ENCODE measurements at regions not wholly inside any gene's neighbourhood (a gene's known extent, or its start where the extent isn't known, plus 50 kb on each side); places are given as distances from the start of the nearest gene placed in this dataset.
"Not testable (repeated sequence)": the region's sequence is repeated elsewhere in the genome, so short reads cannot be mapped to it uniquely, and the experiment has no call there.

DNA sequence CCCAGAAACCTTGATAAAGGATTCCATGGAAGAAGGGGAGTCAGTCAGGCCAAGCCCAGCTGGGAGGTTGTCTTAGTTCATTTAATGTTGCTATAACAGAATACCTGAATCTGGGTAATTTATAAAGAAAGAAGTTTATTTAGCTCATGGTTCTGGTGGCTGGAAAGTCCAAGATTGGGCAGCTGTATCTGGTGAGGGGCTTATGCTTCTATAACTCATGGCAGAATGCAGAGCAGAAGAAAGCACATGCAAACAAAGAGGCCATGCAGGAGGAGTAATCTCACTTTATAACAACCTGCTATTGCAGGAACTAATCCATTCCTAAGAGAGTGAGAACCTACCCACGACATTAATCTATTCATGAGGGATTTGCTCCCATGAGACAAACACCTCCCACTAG lies 54.2 kb upstream of the ANKRD1 start:
- no peak for DNase-seq

- no peak for DNase-seq
Observed at GRCh38 chr10:90977162-90977854, 56.4 kb upstream of the ANKRD1 start.

GRCh38 chr10:90977855-90978486 lies 57.1 kb upstream of the ANKRD1 start:
- DNase-seq: no peak

- no peak for DNase-seq
Observed at GRCh38 chr10:90982406-90983008, 61.6 kb upstream of the ANKRD1 start.

DNA sequence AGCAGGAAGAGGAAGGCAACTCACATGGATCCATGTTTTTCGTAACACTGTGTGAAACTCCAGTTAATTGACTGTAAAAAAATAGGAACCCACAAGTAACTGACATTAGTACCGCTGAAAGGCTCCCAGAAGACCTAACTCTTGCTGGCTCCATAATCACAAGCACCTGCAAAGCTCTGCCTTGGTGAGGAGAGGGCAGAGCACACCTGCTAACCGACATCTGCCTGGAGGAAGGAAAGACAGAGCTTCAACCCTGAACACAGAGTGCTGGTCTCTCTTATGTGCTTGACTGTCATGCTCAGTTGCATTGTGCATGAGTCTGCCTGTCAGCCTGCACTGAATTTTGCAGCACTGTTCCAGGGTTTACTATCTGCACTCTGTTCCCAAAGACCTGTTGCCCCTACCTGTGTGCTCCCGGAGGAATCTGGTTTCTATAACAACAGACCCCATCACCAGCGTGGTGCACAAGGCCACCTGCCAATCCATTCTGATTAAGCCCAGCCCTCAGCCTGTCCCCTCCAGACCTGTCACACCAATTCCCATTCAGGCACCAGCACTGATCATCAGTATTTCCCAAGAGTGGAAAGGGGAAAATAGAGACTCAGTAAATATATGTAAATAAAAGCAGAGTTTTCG lies 63.1 kb upstream of the ANKRD1 start:
- no peak for DNase-seq

GRCh38 chr10:90984898-90985297 lies 64.0 kb upstream of the ANKRD1 start:
- DNase-seq: no peak

DNA sequence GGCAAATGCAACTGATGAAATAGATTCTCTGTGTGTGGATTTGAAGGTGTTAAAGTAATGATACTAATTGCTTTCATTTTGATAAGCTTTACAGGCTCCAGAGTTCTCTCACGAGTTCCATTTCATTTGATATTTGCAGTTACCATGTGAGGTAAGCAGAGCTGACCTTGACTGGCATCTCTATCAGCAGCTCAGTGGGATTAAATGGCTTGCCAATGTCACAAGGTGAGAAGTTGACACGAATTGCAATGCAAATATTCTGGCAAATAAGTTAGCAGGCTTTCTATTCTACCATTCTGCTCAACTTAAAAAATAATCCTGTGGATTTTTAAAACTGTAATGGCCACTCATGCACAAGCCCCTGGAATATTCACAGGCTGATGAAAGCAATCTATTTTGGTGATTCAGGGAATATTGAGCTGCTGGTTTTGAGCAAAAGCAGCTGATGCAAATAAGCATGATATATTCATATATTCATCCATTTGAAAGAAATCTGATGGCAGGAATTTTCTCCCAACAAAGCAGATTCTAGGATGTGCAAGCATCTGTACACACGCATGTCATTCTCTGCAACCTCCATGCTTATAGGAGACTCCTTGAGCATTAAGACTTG lies 64.5 kb upstream of the ANKRD1 start:
- DNase-seq: no peak

DNA sequence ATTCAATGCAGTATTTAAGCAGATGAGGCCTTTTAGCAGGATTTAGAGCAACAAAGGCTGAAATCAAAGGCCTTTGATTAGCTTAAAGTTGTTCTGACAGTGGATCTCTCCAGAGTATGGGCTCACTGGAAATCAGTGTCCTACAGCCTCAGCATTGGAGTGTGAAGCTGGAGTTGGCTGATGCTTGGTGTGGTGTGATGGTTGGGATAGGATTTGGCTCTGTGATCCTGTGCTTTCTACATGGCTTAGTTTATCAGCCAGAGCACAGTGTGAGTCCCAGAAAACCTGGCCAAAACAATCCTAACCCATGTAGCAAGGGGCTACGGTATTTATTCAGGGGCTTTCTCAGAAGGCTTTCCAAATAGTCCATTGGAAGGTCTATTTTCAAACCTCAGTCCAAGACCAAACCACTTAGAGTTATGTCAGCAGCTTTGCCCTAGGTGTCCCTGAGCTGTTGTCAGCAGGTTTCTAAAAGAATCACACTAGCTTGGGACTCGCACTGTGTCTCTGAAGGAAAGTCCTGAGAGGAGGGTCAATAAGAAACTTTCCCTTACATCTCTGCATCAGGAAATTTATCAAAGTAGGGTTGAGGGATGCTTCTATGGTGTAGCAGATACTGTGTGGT lies 65.4 kb upstream of the ANKRD1 start:
- no peak for DNase-seq

- no peak for DNase-seq
Observed at GRCh38 chr10:90986870-90987269, 66.0 kb upstream of the ANKRD1 start.

DNA sequence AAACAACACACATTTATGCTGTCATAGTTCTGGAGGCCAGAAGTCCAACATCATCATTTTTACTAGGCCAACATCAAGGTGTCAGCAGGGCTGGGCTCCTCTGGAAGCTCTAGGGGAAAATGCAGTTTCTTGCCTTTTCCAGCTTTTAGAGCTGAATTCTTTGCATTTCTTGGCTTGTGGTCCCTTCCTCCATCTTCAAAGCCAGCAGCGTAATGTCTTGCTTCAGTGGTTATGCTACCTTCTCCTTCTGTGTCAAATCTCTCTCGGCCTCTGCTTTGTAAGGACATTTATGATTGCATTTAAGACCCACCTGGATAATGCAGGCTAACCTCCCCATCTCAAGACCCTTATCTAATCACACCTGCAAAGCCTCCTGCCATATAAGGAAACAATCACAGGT lies 66.5 kb upstream of the ANKRD1 start:
- DNase-seq: no peak

GRCh38 chr10:90988024-90988423 lies 67.1 kb upstream of the ANKRD1 start:
- no peak for DNase-seq

DNA sequence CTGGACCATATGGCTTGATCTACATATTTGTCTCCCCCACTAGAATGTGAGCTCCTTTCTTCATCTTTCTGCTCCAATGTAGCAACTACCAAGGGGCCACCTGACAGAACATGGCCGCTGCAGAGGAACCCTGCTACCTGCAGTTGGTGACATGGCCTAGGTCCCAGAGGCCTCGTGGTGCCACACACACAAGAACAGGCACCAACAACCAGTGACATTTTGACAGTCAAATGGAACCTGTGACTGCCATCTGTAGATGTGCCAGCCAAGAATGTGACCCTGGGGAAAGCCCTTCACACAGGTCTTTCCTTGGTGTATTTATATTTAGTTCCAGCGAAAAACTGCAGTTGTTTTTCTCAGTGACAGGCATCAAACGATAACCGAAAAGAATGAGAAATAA lies 67.9 kb upstream of the ANKRD1 start:
- DNase-seq: no peak

DNA sequence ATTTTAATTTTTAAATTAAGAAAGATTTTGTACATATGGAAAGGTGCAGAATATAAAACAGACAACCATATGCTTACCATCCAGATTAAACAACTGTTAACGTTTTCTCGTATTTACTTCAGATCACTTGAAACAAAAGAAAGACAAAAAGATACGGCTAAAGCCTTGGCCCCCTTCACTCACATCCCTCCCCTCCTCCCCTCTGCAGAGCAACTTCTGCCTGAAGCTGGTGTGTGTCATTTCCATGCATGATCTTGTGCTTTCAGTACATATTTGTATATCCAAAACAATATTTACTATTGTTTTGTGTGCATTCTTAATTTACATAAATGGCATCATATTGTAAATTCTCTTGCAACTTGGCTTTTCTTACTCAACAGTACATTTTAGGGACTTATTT lies 68.5 kb upstream of the ANKRD1 start:
- no peak for DNase-seq

GRCh38 chr10:90992462-90992861 lies 71.6 kb upstream of the ANKRD1 start:
- no peak for DNase-seq

GRCh38 chr10:90993340-90993739 lies 72.5 kb upstream of the ANKRD1 start:
- DNase-seq: peak; percentile 57

DNA sequence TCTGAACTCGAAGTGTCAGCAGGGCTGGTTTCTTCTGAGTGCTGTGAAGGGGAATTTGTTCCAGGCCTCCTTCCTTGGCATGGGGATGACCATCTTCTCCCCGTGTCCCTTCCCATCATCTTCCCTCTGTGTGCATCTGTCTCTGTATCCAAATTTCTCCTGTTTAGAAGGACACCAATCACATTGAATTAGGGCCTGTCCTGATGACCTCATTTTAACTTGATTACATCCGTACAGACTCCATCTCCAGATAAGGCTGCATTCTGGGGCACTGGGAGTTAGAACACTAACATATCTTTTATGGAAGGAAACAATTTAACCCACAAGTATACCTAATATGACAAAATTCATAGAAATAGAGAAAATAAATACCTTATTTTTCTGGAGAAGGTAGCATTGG lies 76.8 kb upstream of the ANKRD1 start:
- DNase-seq: no peak

- DNase-seq: no peak
Observed at GRCh38 chr10:90998733-90999511, 78.0 kb upstream of the ANKRD1 start.

- no peak for DNase-seq
Observed at GRCh38 chr10:90999512-91000172, 78.8 kb upstream of the ANKRD1 start.

GRCh38 chr10:91000470-91000869 lies 79.6 kb upstream of the ANKRD1 start:
- no peak for DNase-seq

GRCh38 chr10:91000985-91001384 lies 80.1 kb upstream of the ANKRD1 start:
- DNase-seq: no peak

GRCh38 chr10:91002656-91003055 lies 81.8 kb upstream of the ANKRD1 start:
- no peak for DNase-seq

GRCh38 chr10:91003379-91003778 lies 82.5 kb upstream of the ANKRD1 start:
- not testable (repeated sequence) for DNase-seq

All from fibroblast of skin of right quadriceps (primary cell).